Activated naive CD4-positive, alpha-beta T cell treated with anti-CD3 and anti-CD28 coated beads for 36 hours (primary cell): ENCODE measurements at regions not wholly inside any gene's neighbourhood (a gene's known extent, or its start where the extent isn't known, plus 50 kb on each side); places are given as distances from the start of the nearest gene placed in this dataset.
"Not testable (repeated sequence)": the region's sequence is repeated elsewhere in the genome, so short reads cannot be mapped to it uniquely, and the experiment has no call there.

Experiments
- CTCF ChIA-PET: fragments of 350-600 bp; sonication (Branson Sonifier 250); formaldehyde crosslinking; loops from one replicate; lab custom pipeline; 2021; ENCODE audit warnings: antibody characterized with exemption; lab: Charles Lee
- DNase-seq: peaks from one replicate; pipeline ENCODE4 v3.0.0-alpha.2; 2020
- H3K27ac Mint-ChIP-seq: one replicate; pipeline ENCODE4 v1.8.0; 2021; ENCODE audit warnings: mild to moderate bottlenecking, mixed read lengths
- H3K27me3 Mint-ChIP-seq: one replicate; pipeline ENCODE4 v1.8.0; 2021; ENCODE audit warnings: low read depth, mixed read lengths
- H3K36me3 Mint-ChIP-seq: one replicate; pipeline ENCODE4 v1.8.0; 2021; ENCODE audit warnings: low read depth, mixed read lengths
- H3K4me1 Mint-ChIP-seq: one replicate; pipeline ENCODE4 v1.8.0; 2021; ENCODE audit warnings: low read depth, mixed read lengths
- H3K4me3 Mint-ChIP-seq: one replicate; pipeline ENCODE4 v1.8.0; 2021; ENCODE audit warnings: mild to moderate bottlenecking, moderate library complexity, mixed read lengths
- H3K9me3 Mint-ChIP-seq: one replicate; pipeline ENCODE4 v1.8.0; 2021; ENCODE audit warnings: mixed read lengths
- intact Hi-C: fragments of 100-400 bp; cut with micrococcal nuclease; formaldehyde crosslinking; loops from one replicate; pipeline ENCODE4 v1.15.1; 2023

DNA sequence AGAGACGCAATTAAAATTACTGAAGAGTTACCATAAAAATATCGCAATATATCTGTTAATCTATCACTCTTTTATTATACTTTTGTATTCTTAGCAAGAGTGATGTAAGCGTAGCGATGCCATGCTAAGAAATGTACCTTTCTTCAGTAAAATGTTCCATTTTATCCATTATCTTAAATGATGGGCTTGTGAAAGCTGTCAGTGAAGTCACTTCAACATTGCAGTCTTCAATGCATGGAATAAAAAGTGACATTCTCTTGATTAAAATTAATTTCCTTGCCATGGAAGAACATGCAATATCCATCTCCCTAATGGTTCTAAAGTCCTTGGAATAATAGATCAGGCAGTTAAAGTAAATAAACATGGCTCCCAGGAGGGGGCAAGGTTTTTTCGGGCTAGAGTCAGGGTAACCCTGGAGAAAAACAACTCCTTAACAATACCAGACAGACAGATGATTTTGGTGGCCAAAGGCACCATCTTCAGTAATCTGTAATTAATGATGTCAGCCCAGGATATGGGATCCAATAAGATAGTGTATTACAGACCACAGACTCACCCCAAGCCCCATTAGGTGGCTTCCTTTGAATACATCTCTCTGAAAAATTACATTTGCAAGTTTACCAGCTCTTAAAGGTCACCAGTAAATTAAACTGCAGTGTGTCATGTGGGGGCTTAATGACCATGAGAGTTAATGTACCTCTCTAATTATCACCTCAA, 677.1 kb downstream of the DTWD2 start:
- Mint-ChIP-seq H3K4me1 (no peaks in the 10 kb centered on the region), H3K36me3 (no peaks in the 10 kb centered on the region), H3K27ac (no peak overlapping the region), H3K27me3 (no peaks in the 10 kb centered on the region), H3K4me3 (no peak overlapping the region), H3K9me3 (peaks cover 1% of the 10 kb centered on the region)
- no peak for DNase-seq
- CTCF ChIA-PET = no interaction called here
- intact Hi-C loops = no loop called here

DNA sequence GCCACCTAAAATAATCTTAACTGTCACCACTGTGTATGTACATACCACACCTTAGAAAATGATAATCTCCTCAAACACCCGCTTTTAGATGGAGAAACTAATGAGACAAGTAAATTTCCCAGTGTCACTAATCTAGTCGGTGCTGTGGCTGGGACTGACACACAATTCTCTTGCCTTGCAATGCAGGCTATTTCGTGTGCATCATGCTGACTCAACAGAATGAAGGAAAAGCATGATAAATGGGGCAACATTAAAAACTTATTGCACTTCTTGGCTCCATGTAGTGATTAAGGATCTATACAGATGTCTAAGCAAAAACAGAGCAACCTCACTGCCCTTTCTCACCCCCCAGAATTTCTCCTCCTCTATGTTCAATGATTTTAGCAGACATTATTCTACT, 677.9 kb downstream of the DTWD2 start:
- CTCF ChIA-PET = no interaction called here
- Mint-ChIP-seq H3K36me3 (no peaks in the 10 kb centered on the region), H3K4me3 (no peak overlapping the region), H3K4me1 (no peaks in the 10 kb centered on the region), H3K27ac (no peak overlapping the region), H3K27me3 (no peaks in the 10 kb centered on the region), H3K9me3 (peaks cover 6% of the 10 kb centered on the region)
- intact Hi-C loops = no loop called here
- no peak for DNase-seq

DNA sequence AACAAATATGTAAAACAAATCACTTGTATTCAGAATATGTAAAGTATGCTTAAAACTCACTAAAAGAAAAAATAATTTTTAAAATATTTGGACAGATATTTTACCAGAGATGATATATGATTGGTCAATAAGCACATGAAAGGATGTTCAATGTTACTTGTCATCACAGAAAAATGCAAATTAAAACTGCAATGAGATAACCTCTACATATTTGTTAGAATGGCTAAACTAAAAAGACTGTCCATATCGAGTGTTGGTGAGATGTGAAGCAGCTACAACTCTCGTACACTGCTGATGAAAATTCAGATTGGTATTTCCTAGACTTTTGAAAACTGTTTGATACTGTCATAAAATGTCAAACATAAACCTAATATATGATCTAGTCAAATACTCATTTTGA, 685.1 kb downstream of the DTWD2 start:
- no peaks in the 10 kb centered on the region for H3K27me3 Mint-ChIP-seq
- intact Hi-C loops = no loop called here
- CTCF ChIA-PET = no interaction called here
- DNase-seq = no peak
- peaks cover 6% of the 10 kb centered on the region for H3K9me3 Mint-ChIP-seq
- no peak overlapping the region for H3K27ac Mint-ChIP-seq
- H3K36me3 Mint-ChIP-seq = no peaks in the 10 kb centered on the region
- no peak overlapping the region for H3K4me3 Mint-ChIP-seq
- H3K4me1 Mint-ChIP-seq = no peaks in the 10 kb centered on the region

DNA sequence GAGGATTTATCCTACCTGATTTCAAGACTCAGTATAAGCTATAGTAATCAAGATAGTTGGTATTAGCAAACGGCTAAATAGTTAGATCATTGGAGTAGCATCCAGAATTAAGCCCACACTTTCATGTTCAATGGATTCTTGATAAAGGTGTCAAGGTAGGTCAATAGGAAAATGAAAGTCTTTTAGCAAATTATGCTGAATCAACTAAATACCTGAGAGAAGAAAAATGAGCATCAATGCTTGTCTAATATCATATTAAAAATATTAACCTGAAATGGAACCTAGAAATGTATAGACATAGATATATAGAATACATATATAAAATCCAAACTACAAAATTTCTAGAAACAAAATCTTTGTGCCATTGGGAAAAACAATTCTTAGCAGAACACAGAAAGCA, 685.6 kb downstream of the DTWD2 start:
- H3K4me3 Mint-ChIP-seq = no peak overlapping the region
- no peaks in the 10 kb centered on the region for H3K36me3 Mint-ChIP-seq

DNA sequence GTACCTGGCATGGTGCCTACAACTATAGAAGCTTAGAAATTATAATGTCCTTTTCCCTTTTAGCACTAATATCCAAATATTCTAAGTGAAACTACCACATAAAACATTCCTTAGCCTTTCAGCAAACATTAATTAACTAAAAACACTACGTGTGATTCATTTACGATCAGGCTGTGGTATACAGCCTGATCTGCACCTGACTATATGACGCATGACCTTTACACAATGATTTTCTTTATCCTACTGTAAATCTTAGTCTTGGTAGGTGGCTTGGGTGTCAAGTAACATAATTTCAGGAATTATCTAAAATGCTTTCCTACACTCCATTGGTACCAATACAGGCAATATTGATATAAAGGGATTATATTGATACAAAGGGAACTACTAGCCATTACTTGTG, 686.7 kb downstream of the DTWD2 start:
- Mint-ChIP-seq H3K27ac (no peak overlapping the region), H3K4me3 (no peak overlapping the region), H3K27me3 (no peaks in the 10 kb centered on the region), H3K9me3 (peaks cover 6% of the 10 kb centered on the region), H3K36me3 (no peaks in the 10 kb centered on the region), H3K4me1 (no peaks in the 10 kb centered on the region)
- DNase-seq = no peak
- CTCF ChIA-PET = no interaction called here
- intact Hi-C loops = no loop called here

More for the DNA sequence above, 685.6 kb downstream of the DTWD2 start:
- CTCF ChIA-PET = no interaction called here
- DNase-seq = no peak
- Mint-ChIP-seq H3K27me3 (no peaks in the 10 kb centered on the region), H3K4me1 (no peaks in the 10 kb centered on the region), H3K27ac (no peak overlapping the region), H3K9me3 (peaks cover 6% of the 10 kb centered on the region)
- intact Hi-C loops = no loop called here

DNA sequence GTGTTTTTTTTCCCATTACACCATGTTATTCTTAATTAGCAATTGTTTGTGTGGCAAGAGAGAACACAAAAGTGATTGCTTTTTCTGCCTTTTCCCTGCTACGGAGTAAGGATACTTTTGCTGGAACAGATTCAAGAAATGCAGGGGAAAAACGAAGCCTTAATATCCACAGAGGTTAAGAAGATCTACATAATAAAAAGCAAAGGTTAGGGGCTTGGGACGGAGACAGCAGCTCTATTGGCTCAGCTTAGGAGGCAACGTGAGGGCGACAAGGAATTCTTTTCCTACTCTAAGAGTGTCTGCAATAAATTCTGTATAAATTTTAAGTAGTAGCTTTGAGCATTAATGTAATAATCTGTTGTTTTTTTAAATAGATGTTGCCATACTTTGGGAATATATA, 693.3 kb downstream of the DTWD2 start:
- H3K4me1 Mint-ChIP-seq = no peaks in the 10 kb centered on the region
- no peaks in the 10 kb centered on the region for H3K36me3 Mint-ChIP-seq
- peaks cover 2% of the 10 kb centered on the region for H3K27me3 Mint-ChIP-seq
- no peak overlapping the region for H3K4me3 Mint-ChIP-seq
- intact Hi-C loops = no loop called here
- CTCF ChIA-PET = no interaction called here
- no peaks in the 10 kb centered on the region for H3K9me3 Mint-ChIP-seq
- H3K27ac Mint-ChIP-seq = no peak overlapping the region
- DNase-seq = no peak

DNA sequence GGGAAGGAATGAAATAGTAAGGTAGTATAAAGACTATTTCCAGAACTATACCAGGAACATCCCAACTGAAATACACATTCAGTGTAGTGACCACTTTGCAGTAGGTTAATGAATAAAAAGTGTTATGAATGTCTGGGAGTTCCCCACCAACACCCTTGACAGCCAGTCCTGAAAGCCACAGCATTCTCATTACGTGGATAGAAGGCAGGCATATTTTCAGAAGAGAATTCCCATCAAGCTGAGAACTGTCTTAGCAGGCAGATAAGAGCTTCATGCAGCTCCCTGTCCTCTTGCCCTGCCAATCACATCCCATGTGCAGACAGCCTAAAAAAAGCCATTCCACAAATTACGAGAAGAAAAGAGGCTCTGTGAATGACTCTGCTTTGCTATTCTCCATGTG, 695.0 kb downstream of the DTWD2 start:
- peaks cover 2% of the 10 kb centered on the region for H3K27me3 Mint-ChIP-seq
- no peaks in the 10 kb centered on the region for H3K36me3 Mint-ChIP-seq
- intact Hi-C loops = no loop called here
- DNase-seq = no peak
- H3K4me3 Mint-ChIP-seq = no peak overlapping the region
- H3K27ac Mint-ChIP-seq = no peak overlapping the region
- H3K9me3 Mint-ChIP-seq = no peaks in the 10 kb centered on the region
- CTCF ChIA-PET = no interaction called here
- no peaks in the 10 kb centered on the region for H3K4me1 Mint-ChIP-seq

DNA sequence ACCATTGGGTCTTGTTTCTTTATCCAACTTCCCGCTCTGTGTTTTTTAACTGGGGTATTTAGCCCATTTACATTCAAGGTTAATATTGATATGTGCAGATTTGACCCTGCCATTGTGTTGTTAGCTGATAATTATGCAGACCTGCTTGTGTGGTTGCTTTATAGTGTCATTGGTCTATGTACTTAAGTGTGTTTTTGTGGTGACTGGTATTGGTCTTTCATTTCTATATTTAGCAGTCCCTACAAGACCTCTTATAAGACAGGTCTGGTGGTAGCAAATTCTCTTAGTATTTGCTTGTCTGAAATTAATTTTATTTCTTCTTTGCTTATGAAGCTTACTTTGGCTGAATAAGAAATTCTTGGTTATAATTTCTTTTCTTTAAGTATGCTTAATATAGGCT, 698.1 kb downstream of the DTWD2 start:
- peaks cover 3% of the 10 kb centered on the region for H3K9me3 Mint-ChIP-seq
- H3K27me3 Mint-ChIP-seq = peaks cover 2% of the 10 kb centered on the region
- no peaks in the 10 kb centered on the region for H3K4me1 Mint-ChIP-seq
- no peak overlapping the region for H3K27ac Mint-ChIP-seq
- CTCF ChIA-PET = no interaction called here
- no peak overlapping the region for H3K4me3 Mint-ChIP-seq
- intact Hi-C loops = no loop called here
- H3K36me3 Mint-ChIP-seq = no peaks in the 10 kb centered on the region
- no peak for DNase-seq

DNA sequence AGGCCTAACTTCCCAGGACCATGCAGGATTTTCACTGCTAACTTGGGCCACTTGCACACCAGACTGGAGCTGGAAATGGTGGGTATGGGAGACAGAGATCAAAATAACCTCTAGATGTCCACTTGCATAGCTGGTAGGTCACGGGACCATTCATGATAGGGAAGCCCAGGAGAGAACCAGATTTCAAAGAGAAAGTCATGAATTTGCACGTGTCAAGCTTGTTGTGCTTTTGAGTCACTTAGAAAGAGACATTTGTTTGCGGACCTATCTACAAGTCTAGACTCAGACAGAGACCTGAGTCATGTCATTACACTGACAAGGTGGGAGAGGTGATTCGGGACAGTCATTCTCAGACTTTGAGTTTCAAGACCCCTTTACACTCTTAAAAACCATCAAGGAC, 704.1 kb downstream of the DTWD2 start:
- CTCF ChIA-PET = not testable (repeated sequence)

DNA sequence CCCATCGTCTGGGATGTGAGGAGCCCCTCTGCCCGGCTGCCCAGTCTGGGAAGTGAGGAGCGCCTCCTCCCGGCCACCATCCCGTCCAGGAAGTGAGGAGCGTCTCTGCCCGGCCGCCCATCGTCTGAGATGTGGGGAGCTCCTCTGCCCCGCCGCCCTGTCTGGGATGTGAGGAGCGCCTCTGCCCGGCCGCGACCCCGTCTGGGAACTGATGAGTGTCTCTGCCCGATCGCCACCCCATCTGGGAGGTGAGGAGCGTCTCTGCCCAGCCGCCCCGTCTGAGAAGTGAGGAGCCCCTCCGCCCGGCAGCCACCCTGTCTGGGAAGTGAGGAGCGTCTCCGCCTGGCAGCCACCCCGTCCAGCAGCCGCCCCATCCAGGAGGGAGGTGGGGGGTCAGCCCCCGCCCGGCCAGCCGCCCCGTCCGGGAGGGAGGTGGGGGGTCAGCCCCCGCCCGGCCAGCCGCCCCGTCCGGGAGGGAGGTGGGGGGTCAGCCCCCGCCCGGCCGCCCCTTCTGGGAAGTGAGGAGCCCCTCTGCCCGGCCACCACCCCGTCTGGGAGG, 705.8 kb downstream of the DTWD2 start:
- intact Hi-C loops, H3K27ac Mint-ChIP-seq, CTCF ChIA-PET, H3K36me3 Mint-ChIP-seq, H3K4me1 Mint-ChIP-seq, DNase-seq, H3K9me3 Mint-ChIP-seq, H3K27me3 Mint-ChIP-seq, H3K4me3 Mint-ChIP-seq: not testable (repeated sequence)

More for the DNA sequence above, 704.1 kb downstream of the DTWD2 start:
- H3K4me1 Mint-ChIP-seq, intact Hi-C loops, H3K27me3 Mint-ChIP-seq, H3K4me3 Mint-ChIP-seq, H3K27ac Mint-ChIP-seq, DNase-seq, H3K9me3 Mint-ChIP-seq, H3K36me3 Mint-ChIP-seq: not testable (repeated sequence)

DNA sequence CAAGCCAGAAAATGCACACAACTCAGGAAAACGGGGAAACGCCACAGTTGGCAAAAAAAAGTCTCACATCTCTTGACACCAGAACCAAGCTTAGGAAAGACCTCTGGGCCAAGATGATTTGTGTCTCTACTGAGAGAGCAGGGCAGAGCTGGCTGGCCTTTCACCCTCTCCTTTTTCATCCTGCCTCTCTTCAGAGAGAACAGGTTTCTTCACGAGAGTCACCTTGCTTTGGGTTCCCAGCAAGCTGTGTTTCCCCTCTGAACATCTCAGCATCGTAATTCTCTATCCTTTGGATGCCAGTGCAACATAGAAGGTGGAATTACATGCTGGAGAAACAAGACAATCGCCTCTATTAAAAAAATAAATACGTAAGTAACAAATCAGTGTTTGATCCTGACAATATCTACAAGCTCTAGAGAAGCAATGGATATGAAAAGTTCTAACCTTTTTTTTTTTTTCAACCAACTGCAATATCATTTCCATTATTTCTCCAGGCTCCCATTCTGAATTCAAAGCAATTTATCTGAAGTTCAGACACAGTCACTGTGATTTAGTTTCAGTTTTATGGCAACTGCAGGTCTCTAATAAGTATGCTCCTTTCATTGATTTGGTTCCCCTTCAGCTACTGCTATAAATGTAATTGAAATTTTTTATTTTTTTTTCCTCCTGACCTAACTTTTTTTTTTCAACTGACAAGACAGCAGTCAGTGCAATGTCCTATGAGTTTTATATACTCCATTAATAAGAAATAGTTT, 708.6 kb downstream of the DTWD2 start:
- intact Hi-C loops = no loop called here
- no peak overlapping the region for H3K4me3 Mint-ChIP-seq
- H3K9me3 Mint-ChIP-seq = peaks cover 6% of the 10 kb centered on the region
- DNase-seq = no peak
- H3K27ac Mint-ChIP-seq = no peak overlapping the region
- CTCF ChIA-PET = no interaction called here
- no peaks in the 10 kb centered on the region for H3K4me1 Mint-ChIP-seq
- H3K27me3 Mint-ChIP-seq = no peaks in the 10 kb centered on the region
- no peaks in the 10 kb centered on the region for H3K36me3 Mint-ChIP-seq

DNA sequence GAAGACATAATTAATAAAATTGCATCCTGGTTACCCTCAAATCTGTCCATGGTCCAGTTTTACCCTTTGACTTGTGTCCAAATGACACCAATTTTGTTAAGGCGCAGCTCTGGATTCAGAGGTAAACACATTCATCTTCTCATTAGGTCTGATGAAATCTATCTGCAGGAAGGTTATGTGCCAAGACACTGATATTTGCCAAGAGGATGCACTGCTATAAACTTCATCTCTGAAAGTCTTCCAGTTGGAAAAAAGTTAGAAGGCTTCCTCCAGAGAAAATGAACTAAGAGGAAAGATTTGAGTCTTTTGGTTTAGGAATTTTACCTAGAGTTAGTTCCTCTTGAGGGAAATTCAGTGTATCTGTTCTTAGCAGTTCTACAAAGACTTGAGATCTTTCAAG, 717.8 kb downstream of the DTWD2 start:
- Mint-ChIP-seq H3K27ac (no peak overlapping the region), H3K27me3 (no peaks in the 10 kb centered on the region), H3K9me3 (peaks cover 8% of the 10 kb centered on the region), H3K36me3 (no peaks in the 10 kb centered on the region), H3K4me3 (no peak overlapping the region), H3K4me1 (no peaks in the 10 kb centered on the region)
- CTCF ChIA-PET = no interaction called here
- DNase-seq = no peak
- intact Hi-C loops = no loop called here

DNA sequence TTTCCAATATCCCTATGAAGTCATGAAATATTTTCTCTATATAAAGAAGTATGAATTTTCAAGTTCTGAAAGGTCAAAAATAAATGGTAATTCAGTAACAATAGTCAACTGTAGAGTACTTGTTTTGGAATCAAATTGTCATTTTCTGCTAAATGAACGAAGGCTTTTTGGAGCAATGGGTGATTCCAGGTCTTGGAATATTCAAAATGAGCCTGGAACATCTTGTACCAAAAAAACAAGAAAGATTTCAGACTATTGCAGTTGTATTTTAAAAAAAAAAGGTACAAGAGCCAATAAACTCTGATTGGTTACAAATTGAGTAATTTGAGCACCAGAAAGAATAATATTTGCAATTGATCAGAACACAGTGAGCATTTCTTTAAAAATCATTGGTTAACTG, 730.1 kb downstream of the DTWD2 start:
- Mint-ChIP-seq H3K36me3 (no peaks in the 10 kb centered on the region), H3K4me3 (no peak overlapping the region), H3K4me1 (no peaks in the 10 kb centered on the region), H3K9me3 (no peaks in the 10 kb centered on the region), H3K27me3 (no peaks in the 10 kb centered on the region), H3K27ac (no peak overlapping the region)
- DNase-seq = no peak
- CTCF ChIA-PET = no interaction called here
- intact Hi-C loops = no loop called here
